Liver (tissue), 8 donors: ENCODE measurements at regions not wholly inside any gene's neighbourhood (a gene's known extent, or its start where the extent isn't known, plus 50 kb on each side); places are given as distances from the start of the nearest gene placed in this dataset.

Source experiments
- DNase-seq: peaks from one replicate; pipeline ENCODE4 v3.0.0-alpha.2; 2017; ENCODE audit warnings: low spot score
- H3K27ac ChIP-seq, 2 donors: one replicate each; pipeline ENCODE4 v1.7.0; 2013; ENCODE audit warnings: inconsistent platforms in 2 of 2, low read length in 2 of 2, control low read depth in 1 of 2, low read depth in 1 of 2, mild to moderate bottlenecking in 1 of 2
- H3K27me3 ChIP-seq, 4 donors: one replicate each; pipeline versions ENCODE4 v1.6.1 to v1.7.0; 2013; ENCODE audit warnings: low read length in 3 of 4, inconsistent platforms in 1 of 4, mild to moderate bottlenecking in 1 of 4, moderate library complexity in 1 of 4; ENCODE audit not compliant: control insufficient read depth in 4 of 4, insufficient read depth in 4 of 4
- H3K36me3 ChIP-seq, 4 donors: one replicate each; pipeline versions ENCODE4 v1.6.1 to v1.7.0; 2013; ENCODE audit warnings: low read length in 3 of 4, mild to moderate bottlenecking in 3 of 4, low read depth in 1 of 4, moderate library complexity in 1 of 4; ENCODE audit not compliant: control insufficient read depth in 4 of 4, insufficient read depth in 3 of 4
- H3K4me1 ChIP-seq, 4 donors: one replicate each; pipeline versions ENCODE4 v1.6.1 to v1.7.0; 2013; ENCODE audit warnings: low read length in 3 of 4, mild to moderate bottlenecking in 3 of 4, moderate library complexity in 1 of 4; ENCODE audit not compliant: control insufficient read depth in 4 of 4, insufficient read depth in 4 of 4
- H3K4me3 ChIP-seq, 3 donors: one replicate each; pipeline versions ENCODE4 v1.6.1 to v1.7.0; 2013; ENCODE audit warnings: low read length in 3 of 3, control low read depth in 1 of 3, low read depth in 1 of 3, mild to moderate bottlenecking in 1 of 3
- H3K9ac ChIP-seq, 2 donors: one replicate each; pipeline ENCODE4 v1.7.0; 2013; ENCODE audit warnings: low read length in 2 of 2, mild to moderate bottlenecking in 2 of 2, moderate library complexity in 2 of 2, control low read depth in 1 of 2, low read depth in 1 of 2
- H3K9me3 ChIP-seq, 4 donors: one replicate each; pipeline versions ENCODE4 v1.6.1 to v1.7.0; 2013; ENCODE audit warnings: low read length in 3 of 4; ENCODE audit not compliant: control insufficient read depth in 4 of 4
- ATF3 ChIP-seq: IDR thresholded peaks from 2 replicates; pipeline ENCODE4 v1.6.1; 2016; ENCODE audit warnings: antibody characterized with exemption
- CTCF ChIP-seq: fragments of 150-350 bp; IDR thresholded peaks from 2 replicates; pipeline ENCODE4 v1.5.1; 2017; ENCODE audit warnings: improper control_type of control experiment, low read depth, low read length; ENCODE audit not compliant: missing input control
- EGR1 ChIP-seq, 2 donors: IDR thresholded peaks; 2 replicates each; pipeline ENCODE4 v1.6.1; 2016 to 2018; ENCODE audit warnings: antibody characterized with exemption in 2 of 2, low read depth in 2 of 2
- FOXA1 ChIP-seq: IDR thresholded peaks from 2 replicates; pipeline ENCODE4 v1.6.1; 2016; ENCODE audit warnings: antibody characterized with exemption
- FOXA2 ChIP-seq: IDR thresholded peaks from 2 replicates; pipeline ENCODE4 v1.6.1; 2016; ENCODE audit warnings: antibody characterized with exemption
- GABPA ChIP-seq, 2 donors: IDR thresholded peaks in 1 of 2; conservative IDR thresholded peaks in 1 of 2; 2 replicates each; pipeline ENCODE4 v1.6.1; 2016; ENCODE audit warnings: antibody characterized with exemption in 2 of 2, mild to moderate bottlenecking in 1 of 2, moderate library complexity in 1 of 2
- HNF4A ChIP-seq, 2 donors: conservative IDR thresholded peaks; 2 replicates each; pipeline ENCODE4 v1.6.1; 2016; ENCODE audit warnings: antibody characterized with exemption in 2 of 2, mild to moderate bottlenecking in 2 of 2
- HNF4G ChIP-seq: IDR thresholded peaks from 2 replicates; pipeline ENCODE4 v1.6.1; 2016; ENCODE audit warnings: antibody characterized with exemption
- JUND ChIP-seq, 2 donors: IDR thresholded peaks; 2 replicates each; pipeline ENCODE4 v1.6.1; 2016; ENCODE audit warnings: antibody characterized with exemption in 2 of 2
- MAX ChIP-seq: IDR thresholded peaks from 2 replicates; pipeline ENCODE4 v1.6.1; 2016; ENCODE audit warnings: antibody characterized with exemption
- NR2F2 ChIP-seq: IDR thresholded peaks from 2 replicates; pipeline ENCODE4 v1.6.1; 2016; ENCODE audit warnings: antibody characterized with exemption
- RAD21 ChIP-seq, 2 donors: IDR thresholded peaks; 2 replicates each; pipeline ENCODE4 v1.6.1; 2016; ENCODE audit warnings: antibody characterized with exemption in 2 of 2, mild to moderate bottlenecking in 2 of 2
- RXRA ChIP-seq, 2 donors: IDR thresholded peaks; 2 replicates each; pipeline ENCODE4 v1.6.1; 2017 to 2018; ENCODE audit warnings: antibody characterized with exemption in 2 of 2, mild to moderate bottlenecking in 1 of 2
- SP1 ChIP-seq: IDR thresholded peaks from 2 replicates; pipeline ENCODE4 v1.6.1; 2018; ENCODE audit warnings: antibody characterized with exemption, mild to moderate bottlenecking
- TAF1 ChIP-seq: conservative IDR thresholded peaks from 2 replicates; pipeline ENCODE4 v1.6.1; 2016; ENCODE audit warnings: antibody characterized with exemption, mild to moderate bottlenecking
- YY1 ChIP-seq: IDR thresholded peaks from 2 replicates; pipeline ENCODE4 v1.6.1; 2016; ENCODE audit warnings: antibody characterized with exemption, mild to moderate bottlenecking
- ZBTB33 ChIP-seq: IDR thresholded peaks from 2 replicates; pipeline ENCODE4 v1.6.1; 2016; ENCODE audit warnings: antibody characterized with exemption
- WGBS: extraction: QIAGEN DNeasy Blood & Tissue Kit; methylation state at CpG from one replicate; pipeline ENCODE4 v1.1.7; 2013; 5-methylcytosine and 5-hydroxymethylcytosine counted together
- donor health status: healthy.
- donor health status: healthy.
- donor health status: healthy.
- donor health status: healthy.
- donor health status: healthy.

GRCh38 chr2:133713049-133713580 is 144.9 kb upstream of the NCKAP5 start:
- DNase-seq, result no peak
- no peak overlapping the region for H3K9ac ChIP-seq
- no peak overlapping the region for H3K27ac ChIP-seq
- TF ChIP-seq FOXA1, result no peak
- TF ChIP-seq YY1, result no peak
- TF ChIP-seq SP1, result no peak
- TF ChIP-seq ATF3, result no peak
- TF ChIP-seq FOXA2, result no peak
- no peak for TF ChIP-seq GABPA (IDR thresholded peaks at IDR 0.05 in 1 of 2, conservative IDR thresholded peaks at IDR 0.05 in 1 of 2)
- TF ChIP-seq NR2F2, result no peak
- no peak for TF ChIP-seq MAX
- no peak for TF ChIP-seq ZBTB33
- TF ChIP-seq RXRA (IDR thresholded peaks at IDR 0.05), result no peak
- TF ChIP-seq TAF1, result no peak
- TF ChIP-seq RAD21 (IDR thresholded peaks at IDR 0.05), result no peak
- H3K4me3 ChIP-seq, result no peak overlapping the region
- H3K27me3 ChIP-seq, result no peaks in the 10 kb centered on the region
- no peaks in the 10 kb centered on the region for H3K36me3 ChIP-seq
- H3K4me1 ChIP-seq, result no peaks in the 10 kb centered on the region
- H3K9me3 ChIP-seq, result peaks cover 0 to 4% (median 3%) of the 10 kb centered on the region in 4 donors
- 94% methylated on average over 4 of the region's 4 CpGs for WGBS

- TF ChIP-seq JUND (IDR thresholded peaks at IDR 0.05), result no peak
- no peak for DNase-seq
- Histone ChIP-seq H3K4me3 (no peak overlapping the region), H3K4me1 (no peaks in the 10 kb centered on the region), H3K9ac (no peak overlapping the region), H3K36me3 (no peaks in the 10 kb centered on the region), H3K27me3 (no peaks in the 10 kb centered on the region), H3K9me3 (no peaks in the 10 kb centered on the region), H3K27ac (no peak overlapping the region)
- 84% methylated on average over 3 of the region's 3 CpGs for WGBS
Measured at GRCh38 chr2:133716166-133716565, 147.9 kb upstream of the NCKAP5 start.

- Histone ChIP-seq H3K36me3 (no peaks in the 10 kb centered on the region), H3K9ac (no peak overlapping the region), H3K9me3 (no peaks in the 10 kb centered on the region), H3K4me3 (no peak overlapping the region), H3K27me3 (no peaks in the 10 kb centered on the region), H3K27ac (no peak overlapping the region), H3K4me1 (no peaks in the 10 kb centered on the region)
- WGBS, result 61% methylated on average over 3 of the region's 3 CpGs
- no peak for DNase-seq
- TF ChIP-seq RXRA (IDR thresholded peaks at IDR 0.05), result no peak
- TF ChIP-seq FOXA2, result no peak
- TF ChIP-seq MAX, result no peak
- no peak for TF ChIP-seq TAF1
- no peak for TF ChIP-seq ZBTB33
- no peak for TF ChIP-seq JUND (IDR thresholded peaks at IDR 0.05)
- no peak for TF ChIP-seq EGR1 (IDR thresholded peaks at IDR 0.05; ENCODE audit: low read depth in 2 of 2)
- TF ChIP-seq CTCF, result no peak
- no peak for TF ChIP-seq GABPA (IDR thresholded peaks at IDR 0.05 in 1 of 2, conservative IDR thresholded peaks at IDR 0.05 in 1 of 2)
- TF ChIP-seq RAD21 (IDR thresholded peaks at IDR 0.05), result no peak
- TF ChIP-seq NR2F2, result no peak
- no peak for TF ChIP-seq ATF3
- TF ChIP-seq YY1, result no peak
- no peak for TF ChIP-seq FOXA1
- TF ChIP-seq HNF4A (conservative IDR thresholded peaks at IDR 0.05), result no peak
- TF ChIP-seq SP1, result no peak
- TF ChIP-seq HNF4G, result no peak
Measured at GRCh38 chr2:133717497-133717896, 149.2 kb upstream of the NCKAP5 start.
